ENCODE measurements at regions not wholly inside any gene's neighbourhood (a gene's known extent, or its start where the extent isn't known, plus 50 kb on each side); places are given as distances from the start of the nearest gene placed in this dataset.

DNA sequence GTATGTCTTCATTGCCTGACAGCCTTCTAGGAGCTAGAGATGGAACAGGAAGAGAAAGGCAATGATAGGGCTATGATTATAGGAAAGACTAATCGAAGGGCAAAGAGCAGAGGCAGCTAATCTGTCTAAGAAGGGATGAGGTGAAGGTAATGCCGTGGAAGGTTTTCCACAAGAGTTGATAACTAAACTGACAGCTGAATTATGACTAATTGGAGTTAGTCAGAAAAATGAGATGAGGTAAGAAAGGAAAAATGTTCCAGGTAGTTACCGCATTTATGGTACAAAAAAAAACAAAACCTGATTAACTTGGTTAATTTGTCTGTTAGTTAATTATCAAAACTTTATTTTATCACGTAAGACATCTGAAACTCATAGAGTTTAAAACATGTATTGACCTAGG, 260.3 kb downstream of the SLITRK6 start:
- no peak for DNase-seq (ENCODE audit: low spot score)

DNA sequence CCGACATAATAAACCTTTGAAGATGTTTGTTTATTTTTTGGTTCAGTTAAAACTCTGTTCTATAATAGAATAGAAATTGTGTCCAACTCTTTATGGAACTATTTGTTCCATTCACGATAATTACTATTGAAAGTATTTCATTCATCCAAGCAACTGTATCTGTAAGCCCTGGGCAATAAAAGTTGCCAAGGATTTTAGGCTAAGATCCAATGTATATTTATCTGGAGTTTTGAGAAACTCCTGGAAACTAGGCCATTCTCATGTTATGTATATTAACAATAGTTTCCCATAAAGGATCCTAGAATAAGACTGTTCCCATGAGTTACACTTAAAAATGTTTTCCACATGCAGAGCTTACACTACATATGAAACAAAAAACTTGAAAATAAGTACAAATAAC, 261.6 kb downstream of the SLITRK6 start:
- no peak for DNase-seq (ENCODE audit: low spot score)

DNA sequence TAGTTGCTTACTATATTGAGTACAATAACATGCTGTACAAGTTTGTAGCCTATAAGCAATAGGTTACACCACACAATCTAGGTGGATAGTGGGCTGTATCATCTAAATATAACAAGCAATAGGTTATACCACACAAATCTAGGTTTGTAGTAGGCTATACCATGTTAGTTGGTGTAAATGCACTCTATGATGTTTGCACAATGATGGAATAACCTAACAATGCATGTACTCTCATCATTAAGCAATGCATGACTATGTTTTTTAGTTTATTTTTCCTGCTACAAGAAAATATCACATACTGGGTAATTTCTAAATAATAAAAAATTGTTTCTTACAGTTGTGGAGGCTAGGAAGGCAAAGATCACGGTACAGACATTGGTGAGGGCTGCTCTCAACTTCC, 262.5 kb downstream of the SLITRK6 start:
- DNase-seq (ENCODE audit: low spot score), result no peak

DNA sequence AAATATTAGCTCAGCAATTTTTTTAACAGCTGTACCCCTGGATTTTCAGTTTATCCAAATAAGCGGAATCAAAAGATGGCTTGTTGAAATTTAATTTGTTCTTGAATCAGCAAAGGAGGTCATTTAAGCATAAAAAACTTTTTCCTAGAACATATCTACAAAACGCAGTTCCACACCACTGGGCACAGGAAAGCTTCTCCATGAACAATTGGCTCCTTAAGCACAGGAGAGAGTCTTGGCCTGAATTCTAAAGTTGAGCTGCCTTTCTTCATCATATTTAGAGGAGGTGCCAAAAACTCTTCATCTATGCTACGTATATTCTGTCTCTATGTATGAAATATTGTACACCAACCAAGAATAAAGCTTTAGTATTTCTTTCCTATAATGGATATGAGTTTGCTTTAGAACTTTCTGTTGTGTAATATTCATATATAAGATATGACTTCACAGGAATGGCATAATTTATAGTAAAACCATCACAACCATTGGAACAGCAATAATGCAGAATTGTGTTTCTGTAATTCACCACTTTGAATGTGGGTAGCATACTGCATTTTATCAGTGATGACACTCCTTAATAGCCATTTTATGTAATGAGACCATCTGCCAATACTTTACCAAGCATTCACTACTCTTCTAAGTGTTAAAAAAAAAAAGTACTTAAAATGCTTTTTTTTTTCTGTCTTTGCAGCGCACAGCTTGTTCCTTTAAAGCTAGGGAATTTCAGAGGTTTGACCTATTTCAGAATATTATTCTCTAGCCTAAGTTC, 263.7 kb downstream of the SLITRK6 start:
- no peak for DNase-seq (ENCODE audit: low spot score)

GRCh38 chr13:85533911-85534310, 265.3 kb downstream of the SLITRK6 start:
- DNase-seq (ENCODE audit: low spot score), result no peak

- DNase-seq (ENCODE audit: low spot score), result no peak
These were observed 270.0 kb downstream of the SLITRK6 start for GRCh38 chr13:85529218-85529594.

DNA sequence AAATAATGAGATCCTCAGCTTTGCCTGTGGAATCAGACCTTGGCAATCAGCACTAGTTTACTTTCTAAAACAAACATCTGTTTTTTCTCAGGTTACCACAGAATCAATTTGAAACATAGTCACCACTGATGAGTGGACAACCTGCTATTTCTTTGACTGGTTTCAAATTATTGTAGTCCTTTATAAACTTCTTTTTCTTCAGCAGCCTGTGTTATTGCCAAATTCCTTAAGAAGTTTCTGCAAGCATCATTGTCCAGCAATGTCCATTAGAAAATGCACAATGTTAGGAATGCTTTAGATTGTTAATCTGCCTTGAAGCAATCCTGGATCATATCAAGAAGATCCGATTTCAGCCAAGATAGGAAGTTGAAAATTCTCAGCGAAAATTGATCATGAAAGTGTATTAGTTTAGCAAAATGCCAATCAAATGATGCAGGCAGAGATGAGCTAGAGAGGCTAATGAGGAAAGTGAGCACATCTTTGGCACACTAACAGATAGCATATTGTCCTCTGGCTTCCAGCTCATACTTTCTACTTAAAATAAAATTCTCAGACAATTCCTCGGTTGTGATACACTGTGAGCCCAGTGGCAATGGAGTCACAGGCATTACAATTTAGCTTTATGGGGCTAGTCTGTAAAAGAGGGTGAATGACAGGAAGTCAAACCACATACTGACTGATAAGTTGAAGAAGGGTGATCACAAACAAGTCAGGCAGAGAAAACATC, 270.6 kb downstream of the SLITRK6 start:
- peak; percentile 73 for DNase-seq (ENCODE audit: low spot score)

GRCh38 chr13:85527316-85527715, 271.9 kb downstream of the SLITRK6 start:
- DNase-seq (ENCODE audit: low spot score), result no peak

GRCh38 chr13:85525411-85525810, 273.8 kb downstream of the SLITRK6 start:
- no peak for DNase-seq (ENCODE audit: low spot score)

GRCh38 chr13:85521657-85522056, 277.6 kb downstream of the SLITRK6 start:
- DNase-seq (ENCODE audit: low spot score), result no peak

DNA sequence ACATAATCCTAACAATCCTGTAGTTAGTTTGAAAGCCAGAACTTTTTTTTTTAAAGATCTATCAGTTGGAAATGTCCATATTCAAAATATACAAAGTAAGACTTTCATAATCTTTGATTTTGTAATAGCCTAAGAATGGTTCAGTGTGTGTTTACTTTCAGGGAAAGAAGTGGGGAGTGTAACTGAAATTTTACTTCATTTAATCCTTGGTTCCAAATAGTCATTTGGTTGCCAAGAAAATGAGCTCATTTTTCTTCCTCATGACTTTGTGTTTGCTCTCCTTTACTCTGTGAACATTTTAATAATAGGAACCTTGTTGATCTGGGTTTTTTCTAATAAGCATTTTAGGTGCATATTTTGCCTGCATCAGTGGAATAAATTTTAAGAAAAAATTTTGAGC, 278.8 kb downstream of the SLITRK6 start:
- no peak for DNase-seq (ENCODE audit: low spot score)

GRCh38 chr13:85519363-85519762, 279.9 kb downstream of the SLITRK6 start:
- no peak for DNase-seq (ENCODE audit: low spot score)

DNA sequence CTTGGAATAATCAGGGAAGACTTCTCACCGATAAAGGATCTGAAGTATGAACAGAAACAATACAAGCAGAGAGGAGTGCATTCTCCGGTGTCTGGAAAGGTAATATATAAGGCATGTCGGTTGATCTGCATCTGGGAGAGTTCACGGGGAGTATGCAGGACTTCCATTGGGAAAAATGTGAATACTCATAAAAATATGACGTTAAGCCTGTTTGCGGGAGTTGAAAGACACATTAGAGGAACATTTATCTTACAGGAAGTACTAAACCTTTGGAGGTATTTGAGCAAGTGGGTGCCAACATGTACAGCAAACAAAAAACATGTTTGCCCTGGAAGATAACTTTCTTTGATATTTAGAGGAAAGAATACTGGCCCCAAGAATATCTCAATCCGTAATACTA, 286.8 kb downstream of the SLITRK6 start:
- DNase-seq (ENCODE audit: low spot score), result no peak

GRCh38 chr13:85509512-85509911, 289.7 kb downstream of the SLITRK6 start:
- DNase-seq (ENCODE audit: low spot score), result no peak

DNA sequence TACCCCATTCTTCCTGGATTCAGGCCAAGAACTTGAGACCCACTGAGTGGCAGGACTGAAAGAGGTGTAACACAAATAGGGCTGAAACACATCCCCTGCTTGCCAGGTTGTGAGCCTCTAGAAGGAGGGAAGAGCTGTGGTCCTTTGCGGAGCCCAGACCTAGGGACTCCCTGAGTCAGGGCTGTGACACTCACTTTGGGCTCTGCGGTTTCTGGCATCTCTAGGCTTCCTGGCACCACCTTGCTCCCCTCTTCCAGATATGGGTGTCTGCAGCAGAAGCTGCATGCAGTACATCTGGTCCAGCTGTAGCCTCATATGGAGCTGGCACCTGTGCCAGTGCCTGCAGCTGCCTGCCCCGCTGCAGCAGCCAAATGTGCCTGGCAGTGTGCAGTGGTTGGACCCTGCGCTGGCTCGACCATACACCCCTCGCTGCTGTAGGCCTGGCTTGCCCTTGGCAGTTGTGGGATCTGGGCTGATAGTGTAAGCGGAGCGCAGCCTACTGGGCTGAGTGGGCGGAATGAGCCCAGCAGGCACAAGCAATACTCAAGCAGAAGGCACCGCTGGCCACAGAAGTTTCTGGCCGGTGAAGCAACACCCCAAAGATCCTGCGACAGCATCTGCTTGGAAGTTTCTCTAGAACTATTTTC, 290.4 kb downstream of the SLITRK6 start:
- DNase-seq (ENCODE audit: low spot score), result no peak

DNA sequence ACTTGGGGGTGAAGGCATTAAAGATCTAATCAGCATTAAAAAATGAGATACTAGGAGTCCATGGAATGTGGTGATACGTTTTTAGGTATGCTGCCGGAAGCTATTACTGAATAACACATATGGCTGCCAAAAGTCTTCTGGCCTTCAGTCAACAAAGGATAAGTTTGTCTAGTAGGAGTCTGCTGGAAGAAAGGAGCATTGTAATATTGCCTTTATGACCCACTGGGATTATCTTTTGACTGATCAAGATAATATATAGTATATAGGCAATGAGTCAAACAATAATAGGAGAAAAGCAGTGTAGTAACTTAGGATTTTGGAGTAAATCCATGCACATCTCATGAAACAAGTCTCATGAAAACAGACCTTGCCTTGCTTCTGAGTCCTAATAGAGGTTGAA, 295.4 kb downstream of the SLITRK6 start:
- no peak for DNase-seq (ENCODE audit: low spot score)

DNA sequence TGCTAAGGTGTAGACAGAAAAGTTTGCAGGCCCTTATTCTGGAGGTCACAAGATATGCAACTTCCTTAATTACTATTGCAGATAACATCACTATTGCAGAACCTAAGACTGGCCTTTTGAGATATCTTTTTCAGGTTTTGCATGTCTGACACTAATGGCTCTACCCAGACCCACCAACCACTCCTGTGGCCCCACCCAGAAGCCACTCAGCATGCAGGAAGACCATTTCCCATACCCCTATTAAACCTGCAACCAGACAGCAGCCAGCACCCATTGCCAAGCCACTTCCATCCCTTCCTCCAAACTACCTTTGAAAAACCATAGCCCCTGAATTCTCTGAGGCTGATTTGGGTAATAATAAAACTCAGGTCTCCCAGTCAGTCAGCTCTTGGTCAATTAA, 297.6 kb downstream of the SLITRK6 start:
- DNase-seq (ENCODE audit: low spot score), result no peak

- no peak for DNase-seq (ENCODE audit: low spot score)
These were observed 298.4 kb downstream of the SLITRK6 start for GRCh38 chr13:85500696-85501256.

GRCh38 chr13:85498774-85499173, 300.4 kb downstream of the SLITRK6 start:
- no peak for DNase-seq (ENCODE audit: low spot score)

DNA sequence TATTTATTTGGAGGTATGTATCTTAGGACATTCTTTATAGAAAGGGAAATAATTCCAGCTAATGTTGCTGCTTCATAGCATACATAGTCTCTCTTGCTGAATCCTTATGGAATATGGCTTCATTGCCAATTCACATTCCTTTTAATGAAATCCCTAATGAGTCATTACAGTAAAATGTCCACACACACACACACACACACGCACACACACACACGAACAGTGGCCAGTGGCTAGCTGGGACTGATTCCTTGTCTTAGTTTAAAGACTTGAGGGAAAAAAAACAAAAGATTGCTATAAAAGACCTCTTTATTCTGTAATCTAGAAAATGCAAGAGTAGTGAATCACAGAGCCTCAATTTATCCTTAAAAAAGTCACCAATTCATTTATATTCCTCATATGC, 301.6 kb downstream of the SLITRK6 start:
- DNase-seq (ENCODE audit: low spot score), result no peak

DNA sequence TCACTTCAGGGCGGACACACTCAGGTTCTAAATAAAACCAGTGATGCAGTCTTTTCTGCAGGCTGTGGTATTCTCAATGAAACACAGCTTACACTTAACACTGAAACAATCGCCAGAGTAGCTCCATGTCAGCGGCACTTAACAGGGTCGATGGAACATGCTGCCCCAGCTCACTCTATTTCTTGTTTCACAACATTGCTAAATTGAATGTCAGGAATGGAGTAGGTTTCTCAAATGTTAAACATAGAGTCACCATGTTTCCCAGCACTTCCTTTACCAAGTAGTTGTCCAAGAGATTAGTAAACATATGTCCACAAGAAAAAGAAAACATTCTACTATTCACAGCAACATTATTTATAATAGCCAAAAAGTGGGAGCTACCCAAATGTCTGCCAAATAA, 306.9 kb downstream of the SLITRK6 start:
- no peak for DNase-seq (ENCODE audit: low spot score)

DNA sequence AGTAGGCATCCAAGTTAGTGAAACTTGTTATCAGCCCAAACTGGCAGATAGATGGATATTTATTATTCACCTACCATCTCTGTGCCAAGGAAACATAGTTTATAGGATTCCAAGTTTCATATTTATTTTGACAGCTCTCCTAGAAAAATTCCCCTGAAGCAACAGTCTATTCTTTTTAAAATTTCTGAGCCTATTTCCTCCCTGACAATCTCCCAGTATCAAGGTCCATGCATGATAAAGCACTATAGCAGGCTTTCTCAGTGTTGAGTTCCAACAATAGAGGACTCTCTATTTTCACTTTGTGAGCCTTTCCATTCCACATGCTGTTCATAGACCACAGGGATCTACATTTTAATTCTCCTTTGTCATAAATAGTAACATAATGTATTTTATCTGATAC, 312.6 kb downstream of the SLITRK6 start:
- DNase-seq (ENCODE audit: low spot score), result no peak

- no peak for DNase-seq (ENCODE audit: low spot score)
These were observed 326.1 kb downstream of the SLITRK6 start for GRCh38 chr13:85473144-85473543.
